ENCODE measurements at regions not wholly inside any gene's neighbourhood (a gene's known extent, or its start where the extent isn't known, plus 50 kb on each side); places are given as distances from the start of the nearest gene placed in this dataset.
"Not testable (repeated sequence)": the region's sequence is repeated elsewhere in the genome, so short reads cannot be mapped to it uniquely, and the experiment has no call there.

DNA sequence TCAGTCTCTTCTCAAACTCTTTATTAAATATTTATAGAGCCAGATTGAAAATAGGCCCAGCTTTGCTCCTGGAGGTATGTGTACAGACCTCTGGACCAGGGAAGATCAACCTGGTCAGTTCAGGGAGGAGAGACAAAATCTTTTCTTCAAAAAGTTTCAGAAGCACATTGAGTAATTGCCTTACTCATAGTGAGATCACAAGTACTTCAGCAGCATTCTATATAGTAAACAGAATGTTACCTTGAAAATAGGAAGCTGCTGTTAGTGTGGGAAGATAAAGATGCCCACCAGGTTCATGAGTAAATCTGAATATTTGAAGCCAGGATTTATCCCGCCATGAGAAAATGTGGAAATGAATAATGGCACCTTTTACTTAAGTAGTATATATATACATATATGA lies 665.9 kb upstream of the CITED2 start:
- DNase-seq (ENCODE audit: low spot score): no peak

DNA sequence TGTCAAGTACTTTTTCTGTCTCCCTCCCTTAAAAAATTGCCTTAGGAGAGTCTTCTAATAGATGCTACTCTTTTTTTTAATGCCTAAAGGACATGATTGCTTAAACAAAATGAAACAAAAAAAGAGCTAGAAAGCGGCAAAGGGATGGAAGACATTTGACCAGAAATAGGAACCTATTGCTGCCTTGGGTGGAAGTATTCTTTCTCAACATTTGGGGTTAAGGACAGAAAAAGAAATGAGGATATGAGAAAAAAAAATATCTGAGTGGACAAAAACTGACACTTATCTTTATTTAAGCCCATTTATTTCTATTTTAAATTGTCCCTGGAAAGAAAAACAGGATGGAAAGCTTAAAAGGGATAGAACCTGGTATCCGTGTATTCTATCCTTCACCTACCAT lies 664.9 kb upstream of the CITED2 start:
- DNase-seq (ENCODE audit: low spot score): no peak

DNA sequence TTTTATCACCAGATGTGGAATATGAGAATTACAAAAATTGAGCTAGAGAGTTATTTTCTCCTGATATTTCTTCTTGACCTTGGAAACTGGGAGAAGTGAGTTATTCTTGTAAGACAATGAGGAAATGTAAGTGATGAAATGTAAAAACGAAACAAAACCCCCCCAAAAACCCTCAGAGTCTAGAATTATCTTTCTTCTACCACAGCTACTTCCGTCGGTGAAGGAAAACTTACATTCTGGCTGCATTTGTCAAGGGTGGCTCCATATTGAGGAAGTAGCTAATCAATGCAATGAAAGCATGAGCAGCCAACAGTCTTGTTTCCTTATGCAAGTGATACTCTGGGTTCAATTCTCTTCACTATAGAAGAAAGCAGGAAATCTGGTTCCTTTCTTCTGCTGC lies 661.7 kb upstream of the CITED2 start:
- no peak for DNase-seq (ENCODE audit: low spot score)

DNA sequence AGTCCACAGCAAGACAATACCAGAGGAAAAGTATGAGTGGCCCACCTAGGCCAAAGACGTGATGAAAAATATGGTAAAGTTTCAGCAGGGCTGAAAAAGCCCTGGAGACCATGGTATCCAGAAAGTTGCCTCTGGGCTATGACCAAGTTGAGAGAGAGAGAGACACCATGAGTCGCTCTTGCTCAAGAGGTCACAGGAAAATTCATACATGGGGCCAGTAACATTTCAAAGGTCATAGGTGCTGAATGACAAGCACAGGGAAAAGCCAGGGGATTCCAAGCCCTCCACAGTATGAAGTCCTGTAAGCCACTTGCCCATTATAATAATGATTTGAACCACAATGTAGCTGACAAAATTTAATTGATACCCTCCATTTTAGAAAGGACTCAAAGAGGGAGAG lies 657.7 kb upstream of the CITED2 start:
- DNase-seq (ENCODE audit: low spot score): no peak

DNA sequence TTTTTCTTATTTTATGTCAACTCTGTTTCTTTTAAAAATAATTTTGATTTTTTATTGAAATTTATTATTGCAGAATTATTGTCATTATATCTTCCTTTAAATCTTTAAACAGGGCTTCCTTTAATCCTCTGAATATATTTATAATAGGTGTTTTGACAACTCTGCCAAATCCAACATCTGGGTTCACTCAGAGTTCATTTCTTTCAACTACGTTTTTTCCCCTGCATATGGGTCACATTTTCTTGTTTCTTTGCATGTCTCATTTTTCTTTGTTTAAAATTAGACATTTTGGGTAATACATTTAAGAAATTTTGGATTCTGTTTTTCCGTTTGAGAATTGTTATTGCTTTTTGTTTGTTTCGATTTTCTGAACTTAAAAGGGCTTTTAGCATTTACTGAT lies 655.1 kb upstream of the CITED2 start:
- DNase-seq (ENCODE audit: low spot score): no peak

DNA sequence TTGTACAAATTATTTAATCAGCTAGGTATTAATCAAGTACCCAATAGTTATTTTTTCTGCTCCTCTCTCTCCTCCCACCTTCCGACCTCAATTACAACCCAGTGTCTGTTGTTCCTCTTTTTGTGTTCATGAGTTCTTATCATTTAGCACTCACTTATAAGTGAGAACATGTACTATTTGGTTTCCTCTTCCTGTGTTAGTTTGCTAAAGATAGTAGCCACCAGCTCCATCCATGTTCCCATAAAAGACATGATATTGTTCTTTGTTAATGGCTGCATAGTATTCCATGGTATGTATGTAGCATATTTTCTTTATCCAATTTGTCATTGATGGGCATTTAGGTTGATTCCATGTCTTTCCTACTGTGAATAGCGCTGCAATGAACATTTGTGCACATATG lies 652.8 kb upstream of the CITED2 start:
- DNase-seq (ENCODE audit: low spot score): no peak

DNA sequence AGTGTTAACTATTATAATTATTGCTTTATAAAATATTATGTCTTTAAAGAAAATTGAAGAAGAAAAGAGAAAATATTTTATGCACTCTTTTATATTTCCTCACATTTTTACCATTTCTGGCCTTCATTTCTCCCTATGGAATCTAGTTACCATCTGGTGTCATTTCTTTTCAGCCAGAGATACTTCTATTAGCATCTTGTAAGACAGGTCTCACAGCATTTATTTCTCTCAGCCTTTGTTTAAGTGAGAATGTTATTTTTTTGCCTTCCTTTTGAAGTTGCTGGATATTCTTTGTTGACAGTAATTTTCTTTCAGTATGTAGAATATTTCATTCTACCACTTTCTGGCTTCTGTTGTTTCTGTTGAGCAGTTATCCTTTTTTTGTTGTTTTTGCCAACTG lies 652.1 kb upstream of the CITED2 start:
- DNase-seq (ENCODE audit: low spot score): no peak

DNA sequence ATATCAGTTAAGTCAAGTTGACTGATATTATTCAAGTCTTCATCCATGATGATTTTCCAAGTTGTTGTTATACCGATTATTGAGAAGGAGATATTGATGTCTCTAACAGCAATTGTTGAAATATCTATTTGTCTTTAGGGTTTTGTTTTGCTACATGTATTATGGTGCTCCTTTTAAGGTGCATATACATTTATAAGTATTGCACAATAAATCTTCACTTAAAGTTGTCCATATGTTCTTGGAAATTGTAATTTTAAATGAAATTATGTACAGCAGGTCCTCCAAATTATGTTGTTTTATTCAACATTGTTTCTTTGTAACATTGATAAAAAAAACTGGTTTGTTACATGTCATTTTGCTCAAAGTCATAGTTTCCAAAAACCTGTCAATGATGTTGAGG lies 650.7 kb upstream of the CITED2 start:
- no peak for DNase-seq (ENCODE audit: low spot score)

DNA sequence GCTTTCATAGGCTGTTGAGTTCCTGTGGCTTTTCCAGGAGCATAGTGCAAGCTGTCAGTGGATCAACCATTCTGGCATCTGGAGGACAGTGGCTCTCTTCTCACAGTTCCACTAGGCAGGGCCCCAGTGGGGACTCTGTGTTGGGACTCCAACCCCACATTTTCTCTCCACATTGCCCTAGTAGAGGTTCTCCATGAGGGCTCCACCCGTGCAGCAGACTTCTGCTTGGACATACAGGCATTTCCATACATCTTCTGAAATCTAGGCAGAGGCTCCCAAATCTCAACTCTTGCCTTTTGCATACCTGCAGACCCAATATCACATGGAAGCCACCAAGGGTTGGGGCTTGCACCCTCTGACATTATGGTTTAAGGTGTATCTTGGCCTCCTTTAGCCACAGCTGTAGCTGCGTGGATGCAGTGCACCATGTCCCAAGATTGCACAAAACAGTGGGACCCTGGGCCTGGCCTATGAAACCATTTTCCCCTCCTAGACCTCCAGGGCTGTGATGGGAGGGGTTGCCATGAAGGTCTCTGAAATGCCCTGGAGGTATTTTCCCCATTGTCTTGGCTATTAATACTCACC lies 645.9 kb upstream of the CITED2 start:
- DNase-seq (ENCODE audit: low spot score): no peak

DNA sequence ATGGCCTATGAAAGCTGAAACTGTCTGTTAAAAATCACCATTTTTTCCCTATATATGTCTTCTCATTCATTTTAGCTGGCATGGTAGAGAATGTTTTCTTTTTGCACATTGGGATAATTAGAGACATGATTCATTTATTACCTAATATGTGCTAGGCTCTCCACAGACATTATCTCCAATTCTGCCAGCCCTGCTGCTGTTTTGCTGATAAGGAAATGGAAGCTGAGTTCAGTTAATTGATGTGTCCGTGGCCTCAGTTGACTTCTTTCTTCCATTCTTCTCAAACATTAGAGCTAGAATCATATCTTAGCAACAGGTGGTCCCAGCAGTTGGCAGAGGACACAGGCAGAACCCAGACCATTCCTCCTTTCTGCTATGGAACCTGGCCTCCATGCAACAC lies 644.1 kb upstream of the CITED2 start:
- no peak for DNase-seq (ENCODE audit: low spot score)

DNA sequence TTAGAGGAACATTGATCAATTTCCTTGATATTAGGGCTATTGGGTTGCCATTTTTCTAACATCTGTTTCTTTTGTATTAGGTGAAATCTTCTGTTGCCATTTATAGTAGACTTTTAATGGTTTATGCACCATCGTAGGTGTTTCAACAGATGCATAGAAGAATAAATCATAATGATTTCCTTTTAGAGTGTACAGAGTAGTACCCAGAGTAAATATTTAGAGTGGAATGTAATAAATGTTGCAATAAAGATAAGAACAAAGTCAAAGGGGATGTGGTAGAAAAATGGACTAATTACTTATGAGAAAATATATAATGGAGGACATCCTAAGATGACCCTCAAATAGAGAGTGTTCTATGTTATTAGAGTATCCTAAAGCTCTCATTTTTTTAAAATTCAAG lies 643.0 kb upstream of the CITED2 start:
- DNase-seq (ENCODE audit: low spot score): no peak

DNA sequence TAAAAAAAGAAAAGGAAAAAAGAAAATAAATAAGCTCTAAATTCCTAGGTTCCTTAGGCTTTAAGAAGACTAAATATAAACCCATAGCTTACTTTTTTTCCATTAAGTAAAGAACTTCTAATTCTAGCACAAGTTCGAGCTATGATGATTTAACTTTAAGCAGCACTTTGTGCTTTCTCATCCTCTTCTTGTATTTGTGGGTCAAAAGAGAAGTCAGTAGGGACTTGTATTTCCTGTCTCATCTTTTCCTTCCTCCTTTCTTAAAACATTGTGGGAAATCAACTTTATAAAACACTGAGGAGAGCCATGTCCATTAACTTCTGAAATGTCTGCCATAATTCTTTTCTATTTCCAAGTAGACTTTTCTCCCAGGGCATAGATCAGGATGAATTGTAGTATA lies 637.7 kb upstream of the CITED2 start:
- no peak for DNase-seq (ENCODE audit: low spot score)

DNA sequence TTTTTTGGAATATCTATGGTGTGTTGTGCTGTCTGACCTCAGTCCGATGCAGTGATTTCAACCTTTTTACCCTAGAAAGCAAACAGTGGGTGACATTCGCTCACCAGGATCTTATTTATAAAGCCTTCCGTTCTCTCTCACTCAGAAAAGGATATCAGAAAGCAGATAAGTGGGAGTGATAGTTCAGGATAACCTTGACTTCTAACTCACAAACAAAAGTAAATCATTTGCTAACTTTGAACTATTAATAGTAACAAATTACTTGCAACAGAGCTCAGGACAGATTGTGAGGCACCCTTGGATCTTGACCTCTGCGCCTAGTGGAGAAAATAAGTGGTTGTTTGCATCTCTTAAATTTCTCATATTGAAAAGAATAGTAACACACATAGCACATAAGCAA lies 637.1 kb upstream of the CITED2 start:
- DNase-seq (ENCODE audit: low spot score): no peak

DNA sequence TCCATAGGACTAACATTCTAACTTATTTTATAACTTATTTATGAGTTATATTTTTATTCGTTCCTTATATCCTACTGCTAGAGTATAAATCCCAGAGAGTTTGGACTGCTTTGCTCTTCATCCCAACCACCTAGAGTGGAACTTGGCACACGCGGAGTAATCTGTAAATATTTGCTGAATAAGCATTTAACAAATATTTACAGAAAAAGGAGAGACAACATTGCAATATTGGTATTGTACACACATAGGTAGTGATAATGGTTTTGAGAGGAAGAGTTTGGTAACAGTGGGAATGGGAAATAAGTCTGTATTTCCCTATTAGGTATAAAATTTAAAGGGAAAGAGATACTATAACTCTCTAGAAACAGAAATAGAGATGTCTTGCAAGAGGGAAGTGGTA lies 634.8 kb upstream of the CITED2 start:
- DNase-seq (ENCODE audit: low spot score): no peak

DNA sequence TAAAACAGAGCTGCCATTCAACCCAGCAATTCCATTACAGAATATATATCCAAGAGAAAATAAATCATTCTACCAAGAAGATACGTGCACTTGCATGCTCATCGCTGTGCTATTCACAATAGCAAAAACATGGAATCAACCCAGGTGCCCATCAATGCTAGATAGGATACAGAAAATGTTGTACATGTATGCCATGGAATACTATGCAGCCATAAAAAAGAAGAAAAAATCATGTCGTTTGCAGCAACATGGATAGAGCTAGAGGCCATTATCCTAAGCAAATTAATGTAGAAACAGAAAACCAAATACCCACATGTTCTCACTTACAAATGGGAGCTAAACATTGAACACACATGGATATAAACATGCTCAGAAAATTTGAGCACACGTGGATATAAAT lies 633.1 kb upstream of the CITED2 start:
- no peak for DNase-seq (ENCODE audit: low spot score)

DNA sequence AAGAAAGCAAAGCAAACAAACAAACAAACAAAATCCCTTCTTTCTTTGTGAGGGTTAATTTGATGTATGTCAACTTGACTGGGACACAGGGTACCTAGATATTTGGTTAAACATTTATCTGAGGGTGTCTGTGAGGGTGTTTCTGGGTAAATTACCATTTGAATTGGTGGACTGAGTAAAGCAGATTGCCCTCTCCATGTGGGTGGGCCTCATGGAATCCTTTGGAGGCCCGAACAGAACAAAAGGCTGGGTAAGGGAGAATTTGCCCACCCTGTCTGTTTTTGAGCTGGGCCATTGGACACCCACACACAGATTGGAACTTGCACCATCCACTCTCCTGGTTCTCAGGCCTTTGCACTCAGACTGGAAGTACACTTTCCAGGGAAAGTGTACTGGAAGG lies 628.8 kb upstream of the CITED2 start:
- DNase-seq (ENCODE audit: low spot score): no peak

DNA sequence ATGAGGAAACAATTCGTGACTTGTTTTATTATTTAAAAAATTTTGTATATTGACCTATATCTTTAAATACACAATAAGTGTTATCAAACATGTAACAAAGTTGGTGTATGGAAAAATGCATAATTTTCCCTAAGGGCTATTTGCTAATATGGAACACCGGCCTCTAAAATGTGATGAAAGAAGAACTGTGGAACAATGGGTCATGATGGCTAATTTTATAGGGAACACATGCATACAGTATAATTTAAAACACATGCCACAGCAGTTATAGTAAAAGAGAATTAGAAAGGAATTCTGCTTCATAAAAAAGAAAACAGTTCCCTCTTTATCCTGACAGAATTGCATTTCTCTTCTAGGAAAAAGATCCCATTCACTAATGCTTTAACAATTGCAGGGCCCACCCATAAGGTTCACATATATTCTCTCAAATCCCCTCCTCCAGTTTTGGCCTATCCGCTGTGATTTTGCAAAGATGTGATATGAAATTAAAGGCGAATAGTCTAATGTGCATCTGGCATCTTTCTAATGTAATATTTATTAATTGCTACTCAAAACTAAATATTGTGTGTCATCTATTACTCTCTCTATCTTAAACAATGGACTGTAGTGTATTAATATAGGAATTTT lies 628.1 kb upstream of the CITED2 start:
- DNase-seq (ENCODE audit: low spot score): no peak

DNA sequence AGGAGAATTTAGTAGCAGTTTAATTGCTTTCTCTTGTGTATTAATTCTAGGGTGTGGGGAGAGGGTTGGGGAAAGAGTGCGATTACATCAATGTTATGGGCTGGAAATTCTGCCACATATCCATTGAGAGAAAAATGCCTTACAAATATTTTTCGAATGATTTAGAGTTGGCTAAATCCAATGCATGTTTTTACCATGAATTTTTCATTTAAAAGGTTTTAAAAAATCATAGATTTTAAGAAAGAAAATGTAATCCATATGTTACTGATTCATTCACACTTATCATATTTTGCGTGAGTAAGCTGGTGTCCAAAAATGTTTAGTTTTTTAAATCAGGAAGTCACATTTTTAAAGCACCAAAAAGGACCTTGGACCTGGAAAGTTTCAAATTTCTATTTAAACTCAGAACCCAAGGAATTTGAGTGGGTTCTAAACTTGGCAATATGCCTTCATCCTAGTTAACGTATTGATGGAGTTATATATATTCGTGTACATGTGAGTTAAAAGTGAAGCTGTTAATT lies 627.4 kb upstream of the CITED2 start:
- no peak for DNase-seq (ENCODE audit: low spot score)

DNA sequence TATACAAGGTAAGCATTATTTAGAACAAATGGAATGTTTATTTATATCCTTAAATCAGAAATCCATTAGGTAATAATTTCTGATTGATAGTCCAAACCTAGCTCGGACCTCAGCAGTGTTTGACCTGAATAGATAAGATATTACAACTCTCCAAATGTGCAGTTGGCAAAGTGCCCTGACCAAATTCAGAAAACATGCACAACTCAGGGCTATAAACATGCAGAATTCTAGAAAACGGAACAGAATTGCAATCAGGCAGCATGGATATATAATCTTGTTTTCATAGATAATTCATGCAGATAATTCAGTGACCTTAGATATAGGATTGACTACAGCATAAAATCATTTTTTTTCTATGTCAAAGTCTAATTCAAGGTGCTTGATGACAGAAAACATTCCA lies 626.6 kb upstream of the CITED2 start:
- DNase-seq (ENCODE audit: low spot score): no peak

DNA sequence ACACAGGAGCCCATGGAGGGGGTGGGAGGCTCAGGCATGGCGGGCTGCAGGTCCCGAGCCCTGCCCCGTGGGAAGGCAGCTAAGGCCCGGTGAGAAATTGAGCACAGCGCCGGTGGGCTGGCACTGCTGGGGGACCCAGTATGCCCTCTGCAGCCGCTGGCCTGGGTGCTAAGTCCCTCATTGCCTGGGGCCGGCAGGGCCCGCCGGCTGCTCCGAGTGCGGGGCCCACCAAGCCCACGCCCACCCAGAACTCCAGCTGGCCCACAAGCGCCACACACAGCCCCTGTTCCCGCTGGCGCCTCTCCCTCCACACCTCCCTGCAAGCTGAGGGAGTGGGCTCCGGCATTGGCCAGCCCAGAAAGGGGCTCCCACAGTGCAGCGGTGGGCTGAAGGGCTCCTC lies 625.2 kb upstream of the CITED2 start:
- DNase-seq (ENCODE audit: low spot score): not testable (repeated sequence)

DNA sequence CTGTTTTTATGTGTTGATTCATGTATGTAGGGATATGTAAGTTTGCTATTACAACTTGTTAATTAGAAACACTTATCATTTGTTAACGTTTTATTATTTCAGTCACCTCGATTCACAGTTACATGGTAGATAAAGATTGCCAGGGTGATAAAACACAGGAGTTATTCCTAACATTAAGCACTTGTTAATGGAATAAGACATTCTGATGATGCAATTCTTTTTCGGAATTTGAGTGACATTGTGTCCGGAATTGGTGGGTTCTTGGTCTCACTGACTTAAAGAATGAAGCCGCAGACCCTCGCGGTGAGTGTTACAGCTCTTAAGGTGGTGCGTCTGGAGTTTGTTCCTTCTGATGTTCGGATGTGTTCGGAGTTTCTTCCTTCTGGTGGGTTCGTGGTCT lies 624.0 kb upstream of the CITED2 start:
- not testable (repeated sequence) for DNase-seq (ENCODE audit: low spot score)

DNA sequence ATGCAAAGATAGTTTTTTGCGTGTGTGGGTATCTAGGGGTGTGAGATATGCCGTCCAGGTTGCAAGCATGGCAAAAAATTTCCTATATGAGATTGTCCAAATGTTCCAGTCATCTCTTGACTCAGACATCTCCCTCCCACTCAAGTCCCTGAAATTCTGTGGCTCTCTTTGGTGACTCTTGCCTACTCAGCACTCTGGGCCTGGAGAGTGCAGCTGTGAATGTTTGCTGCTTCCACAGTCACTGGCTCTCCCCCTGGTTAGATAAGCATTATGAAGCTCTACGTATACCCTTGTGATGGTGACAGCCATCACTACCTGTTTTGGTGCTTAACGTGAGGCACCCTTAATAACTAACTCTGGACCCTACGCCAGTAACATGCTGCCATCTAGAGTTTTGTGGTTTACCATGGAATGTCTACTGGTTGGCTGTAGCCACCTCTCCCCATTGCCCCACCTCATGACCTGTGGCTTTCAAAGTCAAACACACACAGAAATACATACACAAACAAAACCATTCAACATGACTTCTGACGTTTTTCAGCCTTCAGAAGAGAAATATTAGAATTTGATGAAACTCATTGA lies 621.9 kb upstream of the CITED2 start:
- no peak for DNase-seq (ENCODE audit: low spot score)

DNA sequence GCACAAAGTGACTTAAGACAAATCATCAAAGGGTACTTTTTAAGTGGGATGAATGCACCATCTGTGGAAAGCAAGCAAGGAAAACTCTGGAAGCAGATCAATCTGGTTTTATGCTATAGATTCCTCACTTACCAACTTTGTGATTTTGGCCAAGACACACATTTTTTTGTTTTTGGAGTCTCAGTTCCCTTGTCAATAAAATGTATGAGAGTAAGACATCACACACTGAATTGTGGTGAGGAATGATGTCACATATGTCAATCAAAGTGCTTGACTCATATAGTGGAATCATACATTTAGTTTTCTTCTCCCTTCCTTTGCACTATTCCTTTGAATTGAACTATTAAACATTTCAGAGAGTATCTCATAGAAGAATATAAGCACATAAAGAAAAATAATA lies 620.5 kb upstream of the CITED2 start:
- no peak for DNase-seq (ENCODE audit: low spot score)

DNA sequence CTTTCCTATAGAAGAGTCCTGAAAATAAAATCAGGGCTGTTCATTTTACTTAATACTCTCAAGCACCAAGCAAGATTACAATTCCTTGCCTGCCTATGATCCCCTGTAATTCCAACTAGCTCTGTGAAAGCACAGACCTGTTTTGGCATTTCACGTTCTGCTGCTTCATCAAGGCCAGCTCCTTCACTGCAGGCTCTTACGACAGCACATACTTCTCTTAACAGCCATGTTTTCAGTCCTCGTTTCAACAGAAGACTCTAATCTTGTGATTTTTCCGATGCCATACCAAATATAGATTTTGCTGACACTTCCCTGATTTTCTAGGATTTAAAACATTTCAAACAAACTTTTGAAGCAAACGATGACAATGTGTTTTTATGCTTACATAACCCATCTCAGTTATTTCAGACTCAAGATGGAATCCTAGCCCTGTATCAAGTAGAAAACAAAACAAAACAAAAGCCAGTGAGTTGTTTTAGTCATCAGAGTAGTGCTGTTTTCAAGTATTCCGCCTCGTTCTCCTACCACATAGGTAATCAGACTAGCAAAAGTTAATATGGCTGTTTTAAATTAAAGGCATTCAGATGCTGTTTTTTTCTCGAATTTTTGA lies 616.5 kb upstream of the CITED2 start:
- DNase-seq (ENCODE audit: low spot score): no peak

Data from D341Med (cell line).